Activated naive CD4-positive, alpha-beta T cell treated with anti-CD3 and anti-CD28 coated beads, Interleukin-2, amount 50 U/mL, for 24 hours (primary cell): ENCODE measurements at regions not wholly inside any gene's neighbourhood (a gene's known extent, or its start where the extent isn't known, plus 50 kb on each side); places are given as distances from the start of the nearest gene placed in this dataset.
"Not testable (repeated sequence)": the region's sequence is repeated elsewhere in the genome, so short reads cannot be mapped to it uniquely, and the experiment has no call there.

Experiments
- H3K27ac Mint-ChIP-seq: one replicate; pipeline ENCODE4 v1.8.0; 2021; ENCODE audit warnings: mild to moderate bottlenecking, mixed read lengths
- H3K27me3 Mint-ChIP-seq: one replicate; pipeline ENCODE4 v1.8.0; 2021; ENCODE audit warnings: mixed read lengths
- H3K36me3 Mint-ChIP-seq: one replicate; pipeline ENCODE4 v1.8.0; 2021; ENCODE audit warnings: mixed read lengths
- H3K4me1 Mint-ChIP-seq: one replicate; pipeline ENCODE4 v1.8.0; 2021; ENCODE audit warnings: mixed read lengths
- H3K4me3 Mint-ChIP-seq: one replicate; pipeline ENCODE4 v1.8.0; 2021; ENCODE audit warnings: mild to moderate bottlenecking, mixed read lengths
- H3K9me3 Mint-ChIP-seq: one replicate; pipeline ENCODE4 v1.8.0; 2021; ENCODE audit warnings: mixed read lengths

DNA sequence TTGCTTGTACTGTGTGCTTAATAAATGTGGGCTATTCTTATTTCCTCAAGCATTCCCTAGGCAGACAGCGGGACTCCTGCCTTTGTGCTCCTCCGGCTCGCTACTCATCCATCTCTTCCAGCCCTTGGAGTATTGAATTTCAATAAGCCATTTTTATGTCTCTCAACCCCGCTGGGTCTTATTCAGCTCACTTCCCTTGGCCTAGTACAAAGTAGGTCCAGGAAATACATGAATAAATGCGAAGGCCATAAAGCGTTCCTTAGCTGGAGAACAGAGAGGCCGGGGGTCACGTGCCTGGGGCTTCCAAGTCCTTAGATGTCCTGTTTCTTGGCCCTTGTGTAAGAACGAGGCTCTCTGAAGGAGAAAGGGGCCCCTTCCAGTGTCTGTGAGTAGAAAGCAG, 236.7 kb upstream of the ASIC2 start:
- H3K36me3 Mint-ChIP-seq = no peaks in the 10 kb centered on the region

DNA sequence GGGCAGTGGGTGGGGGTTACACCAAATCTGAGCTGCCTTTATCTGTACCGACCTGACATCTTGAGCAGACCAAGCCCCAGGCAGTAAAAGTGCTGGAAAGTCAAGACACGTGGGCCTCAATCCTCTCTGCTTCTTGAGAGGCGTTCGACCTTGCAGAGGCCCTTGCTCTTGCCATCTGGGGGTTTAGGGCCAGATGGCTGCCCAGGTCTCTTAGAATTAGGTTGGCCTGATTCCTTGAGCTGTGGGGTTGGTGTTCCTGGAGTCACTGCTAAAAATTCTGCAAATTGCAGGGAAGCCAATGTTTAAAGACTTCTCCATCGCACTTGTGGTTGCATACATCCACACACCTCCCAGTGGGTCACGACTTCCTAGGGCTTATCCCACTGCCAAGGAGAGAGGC, 238.2 kb upstream of the ASIC2 start:
- Mint-ChIP-seq H3K27ac (no peak overlapping the region), H3K4me1 (no peaks in the 10 kb centered on the region), H3K27me3 (peaks cover 2% of the 10 kb centered on the region), H3K4me3 (no peak overlapping the region), H3K9me3 (no peaks in the 10 kb centered on the region), H3K36me3 (no peaks in the 10 kb centered on the region)

More for the DNA sequence above, 236.7 kb upstream of the ASIC2 start:
- H3K27me3 Mint-ChIP-seq = peaks cover 2% of the 10 kb centered on the region
- no peaks in the 10 kb centered on the region for H3K4me1 Mint-ChIP-seq
- H3K4me3 Mint-ChIP-seq = no peak overlapping the region
- H3K9me3 Mint-ChIP-seq = no peaks in the 10 kb centered on the region
- H3K27ac Mint-ChIP-seq = no peak overlapping the region

DNA sequence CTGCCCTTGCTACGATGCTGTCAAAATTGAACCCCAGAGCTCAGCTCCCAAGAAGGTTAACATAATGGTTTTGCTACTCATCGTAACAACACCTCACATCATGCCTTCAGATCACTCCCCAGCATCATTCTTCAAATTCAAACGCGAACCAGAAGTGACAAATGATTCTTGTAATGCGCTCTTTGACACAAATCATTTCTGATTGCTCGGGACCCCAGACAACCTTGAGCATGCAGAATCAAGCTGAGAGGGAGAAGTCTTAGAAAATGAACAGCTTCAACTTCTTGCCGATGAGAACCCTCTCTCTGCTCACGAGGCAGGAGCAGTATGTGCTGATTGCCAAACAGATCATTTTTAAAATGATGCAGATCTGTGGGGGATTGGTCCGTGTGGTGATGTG, 241.0 kb upstream of the ASIC2 start:
- Mint-ChIP-seq H3K27me3 (no peaks in the 10 kb centered on the region), H3K9me3 (no peaks in the 10 kb centered on the region), H3K36me3 (no peaks in the 10 kb centered on the region), H3K4me1 (no peaks in the 10 kb centered on the region), H3K27ac (no peak overlapping the region), H3K4me3 (no peak overlapping the region)

DNA sequence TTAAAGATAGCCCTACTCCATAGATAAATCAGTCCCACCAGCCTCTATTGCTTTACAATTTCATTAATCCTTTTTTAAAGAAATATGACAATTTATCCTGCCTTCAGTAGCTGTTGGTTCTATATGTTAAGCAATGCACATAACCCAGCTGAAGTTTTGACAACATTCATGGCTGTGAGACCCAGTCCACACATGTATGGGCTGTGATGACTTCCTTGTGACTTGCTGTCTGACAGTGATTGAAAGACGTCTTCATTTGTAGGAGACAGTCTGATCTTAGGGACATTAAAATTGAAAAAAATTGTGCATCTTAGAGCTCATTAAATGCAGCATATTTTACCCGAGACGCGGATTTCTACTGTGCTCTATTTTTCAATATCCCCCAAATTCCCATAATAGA, 252.0 kb upstream of the ASIC2 start:
- H3K36me3 Mint-ChIP-seq = no peaks in the 10 kb centered on the region
- H3K4me3 Mint-ChIP-seq = no peak overlapping the region
- no peaks in the 10 kb centered on the region for H3K9me3 Mint-ChIP-seq
- H3K27me3 Mint-ChIP-seq = peaks cover 2% of the 10 kb centered on the region
- H3K4me1 Mint-ChIP-seq = no peaks in the 10 kb centered on the region
- H3K27ac Mint-ChIP-seq = no peak overlapping the region

DNA sequence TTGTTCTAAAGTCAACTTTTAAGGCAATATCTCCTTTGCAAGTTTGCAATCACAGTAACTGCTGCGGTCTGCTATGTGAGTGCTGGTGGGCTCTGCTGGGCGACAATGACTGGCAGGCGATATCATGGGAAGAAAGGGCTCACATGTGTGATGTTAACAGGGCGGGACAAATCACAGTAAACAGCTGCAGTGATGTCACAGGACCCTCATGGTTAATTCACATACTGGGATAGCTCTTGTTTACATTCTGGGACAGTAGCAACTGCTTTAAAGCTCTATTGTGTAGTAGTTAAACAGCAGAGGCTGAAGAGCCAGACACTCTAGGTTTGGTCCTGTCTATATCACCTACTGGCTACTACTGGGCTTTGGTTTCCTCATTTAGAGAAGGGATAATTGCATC, 257.2 kb upstream of the ASIC2 start:
- no peaks in the 10 kb centered on the region for H3K4me1 Mint-ChIP-seq
- H3K9me3 Mint-ChIP-seq = no peaks in the 10 kb centered on the region
- H3K27me3 Mint-ChIP-seq = peaks cover 2% of the 10 kb centered on the region
- H3K36me3 Mint-ChIP-seq = no peaks in the 10 kb centered on the region
- no peak overlapping the region for H3K4me3 Mint-ChIP-seq
- no peak overlapping the region for H3K27ac Mint-ChIP-seq

GRCh38 chr17:33551075-33551474, 258.0 kb upstream of the ASIC2 start:
- H3K4me1 Mint-ChIP-seq = no peaks in the 10 kb centered on the region
- H3K9me3 Mint-ChIP-seq = no peaks in the 10 kb centered on the region
- no peak overlapping the region for H3K4me3 Mint-ChIP-seq
- no peaks in the 10 kb centered on the region for H3K36me3 Mint-ChIP-seq
- H3K27ac Mint-ChIP-seq = no peak overlapping the region
- no peaks in the 10 kb centered on the region for H3K27me3 Mint-ChIP-seq

DNA sequence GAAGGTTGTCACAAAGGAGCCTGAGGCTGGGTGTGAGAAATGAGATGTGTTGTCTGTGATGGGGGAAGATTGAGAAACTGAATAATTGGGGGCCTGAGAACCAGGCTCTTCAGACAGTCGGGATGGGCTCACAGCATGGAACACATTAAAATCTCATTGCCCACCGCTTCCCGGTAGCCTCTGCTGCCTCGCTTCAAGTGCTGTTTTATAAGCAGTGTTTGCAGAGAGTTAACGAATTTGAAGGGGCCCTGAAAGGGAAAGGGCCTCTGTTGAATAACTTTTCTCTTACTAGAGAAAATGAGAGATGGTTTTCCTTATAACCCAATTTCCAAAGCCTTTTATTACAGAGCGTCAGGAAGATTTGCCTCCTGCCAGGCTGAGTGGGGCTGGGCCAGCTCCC, 258.8 kb upstream of the ASIC2 start:
- H3K9me3 Mint-ChIP-seq = no peaks in the 10 kb centered on the region
- no peaks in the 10 kb centered on the region for H3K4me1 Mint-ChIP-seq
- H3K27me3 Mint-ChIP-seq = no peaks in the 10 kb centered on the region
- no peak overlapping the region for H3K27ac Mint-ChIP-seq
- no peak overlapping the region for H3K4me3 Mint-ChIP-seq
- no peaks in the 10 kb centered on the region for H3K36me3 Mint-ChIP-seq

GRCh38 chr17:33560165-33560564, 267.1 kb upstream of the ASIC2 start:
- no peaks in the 10 kb centered on the region for H3K27me3 Mint-ChIP-seq
- no peaks in the 10 kb centered on the region for H3K4me1 Mint-ChIP-seq
- no peaks in the 10 kb centered on the region for H3K36me3 Mint-ChIP-seq
- H3K27ac Mint-ChIP-seq = no peak overlapping the region
- H3K9me3 Mint-ChIP-seq = peaks cover 4% of the 10 kb centered on the region
- no peak overlapping the region for H3K4me3 Mint-ChIP-seq

DNA sequence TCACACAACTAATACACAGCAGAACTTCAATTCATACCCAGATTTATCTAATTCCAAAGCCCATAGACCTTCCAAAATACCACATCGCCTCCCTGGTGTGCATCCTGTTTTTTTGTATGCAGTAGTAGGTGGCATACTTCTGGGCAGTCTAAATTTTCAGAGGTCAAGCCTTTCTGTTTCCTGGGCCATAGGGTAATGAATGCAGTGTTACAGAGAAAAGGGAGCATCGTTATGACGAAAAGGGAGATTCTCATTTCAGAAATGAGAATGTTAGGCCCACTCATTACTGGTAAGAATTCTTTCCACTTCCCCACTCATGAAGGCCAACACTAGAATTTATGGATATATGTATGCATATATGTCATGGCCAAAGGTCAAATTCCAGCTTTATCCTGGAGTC, 267.8 kb upstream of the ASIC2 start:
- Mint-ChIP-seq H3K36me3 (no peaks in the 10 kb centered on the region), H3K27ac (no peak overlapping the region), H3K9me3 (peaks cover 4% of the 10 kb centered on the region), H3K27me3 (no peaks in the 10 kb centered on the region), H3K4me3 (no peak overlapping the region), H3K4me1 (no peaks in the 10 kb centered on the region)

DNA sequence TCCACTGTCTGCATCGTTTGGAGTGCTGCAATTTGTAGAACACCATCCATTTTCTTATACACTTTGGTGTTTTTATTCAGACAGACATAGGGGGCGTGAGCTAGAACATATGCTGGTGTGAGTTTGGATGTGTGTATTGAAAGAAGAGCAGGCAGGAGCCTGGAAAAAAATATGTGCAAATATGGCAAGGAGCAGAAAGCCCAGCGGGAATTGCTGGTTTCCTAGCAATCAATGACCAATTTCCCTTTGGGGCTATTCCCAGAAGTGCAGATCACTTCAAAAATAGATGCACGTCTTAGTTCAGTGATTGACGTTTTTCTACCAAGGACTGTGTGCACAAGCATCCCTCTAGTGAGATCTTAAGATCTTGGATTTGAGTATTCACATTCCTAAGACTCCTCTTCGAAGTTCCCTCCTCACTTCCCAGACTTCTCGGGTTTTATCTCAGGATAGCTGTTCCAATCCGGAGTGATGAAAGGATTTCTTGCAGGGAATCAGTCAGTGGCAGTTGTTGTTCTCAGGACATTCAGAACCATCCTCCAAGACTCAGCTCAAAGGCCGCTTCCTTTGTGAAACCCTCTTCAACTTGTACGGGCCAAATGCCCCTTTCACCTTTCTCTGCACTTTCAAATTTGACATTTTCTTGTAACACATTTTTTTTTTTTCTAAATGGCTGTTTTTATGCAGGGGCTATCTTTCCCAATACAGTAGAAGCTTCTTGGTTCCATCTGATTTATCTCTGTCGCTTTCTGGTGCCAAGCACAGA, 268.7 kb upstream of the ASIC2 start:
- Mint-ChIP-seq H3K36me3 (no peaks in the 10 kb centered on the region), H3K4me1 (no peaks in the 10 kb centered on the region), H3K4me3 (no peak overlapping the region), H3K9me3 (peaks cover 5% of the 10 kb centered on the region), H3K27me3 (no peaks in the 10 kb centered on the region), H3K27ac (no peak overlapping the region)

- no peaks in the 10 kb centered on the region for H3K36me3 Mint-ChIP-seq
- no peak overlapping the region for H3K4me3 Mint-ChIP-seq
- no peak overlapping the region for H3K27ac Mint-ChIP-seq
- no peaks in the 10 kb centered on the region for H3K27me3 Mint-ChIP-seq
- no peaks in the 10 kb centered on the region for H3K4me1 Mint-ChIP-seq
- peaks cover 11% of the 10 kb centered on the region for H3K9me3 Mint-ChIP-seq
These were observed 269.7 kb upstream of the ASIC2 start for GRCh38 chr17:33562792-33563191.

GRCh38 chr17:33564146-33564545, 271.1 kb upstream of the ASIC2 start:
- no peak overlapping the region for H3K4me3 Mint-ChIP-seq
- H3K36me3 Mint-ChIP-seq = no peaks in the 10 kb centered on the region
- H3K9me3 Mint-ChIP-seq = peaks cover 11% of the 10 kb centered on the region
- no peaks in the 10 kb centered on the region for H3K4me1 Mint-ChIP-seq
- no peak overlapping the region for H3K27ac Mint-ChIP-seq
- no peaks in the 10 kb centered on the region for H3K27me3 Mint-ChIP-seq

DNA sequence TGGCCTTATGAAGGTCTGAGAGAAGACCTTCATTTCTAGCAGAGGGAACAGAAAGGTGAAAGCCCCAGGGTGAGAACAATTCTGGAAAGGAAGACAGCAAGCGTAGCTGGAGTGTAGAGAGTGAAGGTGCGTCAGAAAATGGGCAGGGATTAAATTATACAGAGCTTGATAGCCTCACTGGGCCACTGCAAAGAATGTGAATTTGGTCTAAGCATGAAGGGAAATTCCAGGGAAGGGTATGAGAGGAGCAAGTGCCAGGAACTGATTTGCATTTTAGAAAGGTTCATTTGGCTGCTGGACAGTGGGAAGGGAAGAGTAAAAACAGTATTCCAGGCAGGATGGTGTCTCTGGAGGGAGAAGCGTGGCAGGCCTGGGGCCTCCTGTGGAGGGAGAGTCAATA, 274.1 kb upstream of the ASIC2 start:
- no peaks in the 10 kb centered on the region for H3K36me3 Mint-ChIP-seq
- no peak overlapping the region for H3K4me3 Mint-ChIP-seq
- H3K9me3 Mint-ChIP-seq = peaks cover 11% of the 10 kb centered on the region
- no peaks in the 10 kb centered on the region for H3K4me1 Mint-ChIP-seq
- H3K27ac Mint-ChIP-seq = no peak overlapping the region
- peaks cover 3% of the 10 kb centered on the region for H3K27me3 Mint-ChIP-seq

DNA sequence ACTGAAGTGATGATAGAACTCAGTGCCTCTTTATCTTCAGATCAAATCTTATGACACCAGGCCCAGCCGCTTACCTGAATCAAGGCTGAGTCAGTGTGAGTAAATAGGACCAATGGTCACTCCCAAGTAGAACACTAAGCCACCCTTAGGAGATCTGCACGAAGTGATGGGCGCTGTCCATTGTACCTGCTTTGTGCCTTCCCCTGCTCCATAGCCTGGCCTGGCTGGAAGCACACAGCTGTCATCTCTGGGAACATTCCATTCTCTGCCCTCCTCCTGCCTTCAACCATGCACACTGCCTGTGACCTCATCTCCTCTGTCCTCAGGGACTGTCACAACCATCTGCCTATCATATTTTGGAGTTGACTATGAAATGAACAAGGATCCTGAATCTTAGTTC, 279.5 kb upstream of the ASIC2 start:
- Mint-ChIP-seq H3K27ac (no peak overlapping the region), H3K4me1 (no peaks in the 10 kb centered on the region), H3K27me3 (peaks cover 5% of the 10 kb centered on the region), H3K36me3 (no peaks in the 10 kb centered on the region), H3K9me3 (no peaks in the 10 kb centered on the region), H3K4me3 (no peak overlapping the region)

- H3K36me3 Mint-ChIP-seq = no peaks in the 10 kb centered on the region
- H3K27me3 Mint-ChIP-seq = peaks cover 6% of the 10 kb centered on the region
- no peaks in the 10 kb centered on the region for H3K9me3 Mint-ChIP-seq
- no peaks in the 10 kb centered on the region for H3K4me1 Mint-ChIP-seq
- H3K27ac Mint-ChIP-seq = no peak overlapping the region
- no peak overlapping the region for H3K4me3 Mint-ChIP-seq
These were observed 281.9 kb upstream of the ASIC2 start for GRCh38 chr17:33574942-33575445.

GRCh38 chr17:33579740-33580139, 286.6 kb upstream of the ASIC2 start:
- H3K27me3 Mint-ChIP-seq = not testable (repeated sequence)

DNA sequence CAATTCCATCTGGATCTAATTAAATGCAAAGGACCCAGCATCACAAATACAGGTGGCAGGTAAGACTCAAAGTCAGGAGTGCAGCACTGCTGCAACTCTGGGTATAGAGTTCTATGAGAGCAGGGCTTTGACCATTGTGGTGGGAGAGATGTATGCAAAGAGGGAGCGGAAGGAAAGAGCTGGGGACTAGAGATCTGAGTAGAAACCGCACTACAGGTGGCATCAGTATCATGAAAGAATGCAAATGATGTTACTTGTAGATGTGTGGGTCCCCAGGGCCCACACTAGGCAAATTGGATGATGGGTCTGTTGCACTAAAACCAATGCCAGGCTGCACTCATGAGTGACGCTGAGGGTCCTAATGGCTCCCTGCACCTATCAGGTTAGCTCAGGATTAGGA, 287.1 kb upstream of the ASIC2 start:
- H3K4me3 Mint-ChIP-seq = no peak overlapping the region
- H3K9me3 Mint-ChIP-seq = no peaks in the 10 kb centered on the region
- no peak overlapping the region for H3K27ac Mint-ChIP-seq
- peaks cover 1% of the 10 kb centered on the region for H3K27me3 Mint-ChIP-seq
- H3K36me3 Mint-ChIP-seq = no peaks in the 10 kb centered on the region
- H3K4me1 Mint-ChIP-seq = no peaks in the 10 kb centered on the region

More at GRCh38 chr17:33579740-33580139, 286.6 kb upstream of the ASIC2 start:
- H3K4me3 Mint-ChIP-seq, H3K36me3 Mint-ChIP-seq, H3K9me3 Mint-ChIP-seq, H3K4me1 Mint-ChIP-seq, H3K27ac Mint-ChIP-seq: not testable (repeated sequence)
